ENCODE measurements at regions not wholly inside any gene's neighbourhood (a gene's known extent, or its start where the extent isn't known, plus 50 kb on each side); places are given as distances from the start of the nearest gene placed in this dataset.

GRCh38 chr6:159099276-159099675 is 54.5 kb upstream of the TAGAP start:
- DNase-seq, result no peak

- DNase-seq, result no peak
Measured at GRCh38 chr6:159098636-159099106, 53.9 kb upstream of the TAGAP start.

GRCh38 chr6:159097256-159097655 is 52.5 kb upstream of the TAGAP start:
- no peak for DNase-seq

- DNase-seq, result no peak
Measured at GRCh38 chr6:159095616-159096015, 50.8 kb upstream of the TAGAP start.

GRCh38 chr6:159094444-159095252 is 49.9 kb upstream of the TAGAP start:
- DNase-seq, result peak; percentile 40

Measured in DMS 273 treated with DMSO at 0.1 percent for 48 hours (cell line).